NCI-H1694 (cell line): ENCODE measurements at regions not wholly inside any gene's neighbourhood (a gene's known extent, or its start where the extent isn't known, plus 50 kb on each side); places are given as distances from the start of the nearest gene placed in this dataset.
"Not testable (repeated sequence)": the region's sequence is repeated elsewhere in the genome, so short reads cannot be mapped to it uniquely, and the experiment has no call there.

Experiments
- DNase-seq: peaks from one replicate; lab custom pipeline; 2025; lab: John Stamatoyannopoulos, UW

DNA sequence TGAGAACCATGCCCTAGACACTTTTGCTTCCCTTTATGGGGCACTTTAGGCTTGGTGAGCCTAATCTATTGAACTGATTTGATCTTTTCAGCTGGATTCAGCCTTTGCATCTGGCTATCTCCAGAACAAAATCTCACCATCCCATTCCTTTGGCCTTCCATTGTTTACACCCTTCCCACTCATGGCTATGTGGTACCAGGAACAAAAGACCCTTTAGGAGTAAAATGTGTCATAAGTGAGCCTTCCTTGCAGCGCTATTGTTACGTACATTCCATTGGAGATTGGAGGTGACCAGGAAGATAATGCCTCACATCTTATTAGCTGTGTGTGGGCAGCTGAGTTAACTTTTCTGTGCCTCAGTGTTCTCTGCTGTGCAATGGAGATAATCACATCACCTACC, 188.4 kb downstream of the SATB1 start:
- DNase-seq: no peak

DNA sequence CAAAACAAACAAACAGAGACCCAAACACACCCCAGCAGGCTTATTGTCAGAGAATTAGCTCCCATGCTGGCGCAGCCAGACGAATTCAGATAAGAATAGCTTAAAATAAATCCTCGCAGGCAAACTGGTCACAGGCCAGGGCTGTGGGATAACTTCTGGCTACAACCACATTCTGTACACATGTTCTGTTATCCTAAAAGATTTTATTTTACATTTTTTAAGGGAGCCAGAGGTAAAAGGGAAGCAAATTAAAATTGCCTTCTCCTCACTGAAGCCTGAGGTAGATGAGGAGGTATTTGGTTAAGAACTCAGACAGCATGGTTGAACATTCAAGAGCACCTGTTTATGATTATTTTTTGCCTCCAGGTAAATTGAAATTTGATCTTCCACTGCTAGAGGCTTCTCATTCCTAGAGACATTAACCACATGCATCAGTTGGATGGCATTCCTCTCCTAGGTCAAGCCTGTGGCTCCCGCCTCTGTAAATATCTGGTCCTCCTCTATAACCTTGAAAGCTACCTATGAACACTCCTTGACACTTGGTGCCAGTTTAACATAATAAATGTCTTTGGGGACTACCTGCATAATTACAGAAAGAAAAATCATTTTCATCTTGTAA, 190.3 kb downstream of the SATB1 start:
- DNase-seq: no peak

DNA sequence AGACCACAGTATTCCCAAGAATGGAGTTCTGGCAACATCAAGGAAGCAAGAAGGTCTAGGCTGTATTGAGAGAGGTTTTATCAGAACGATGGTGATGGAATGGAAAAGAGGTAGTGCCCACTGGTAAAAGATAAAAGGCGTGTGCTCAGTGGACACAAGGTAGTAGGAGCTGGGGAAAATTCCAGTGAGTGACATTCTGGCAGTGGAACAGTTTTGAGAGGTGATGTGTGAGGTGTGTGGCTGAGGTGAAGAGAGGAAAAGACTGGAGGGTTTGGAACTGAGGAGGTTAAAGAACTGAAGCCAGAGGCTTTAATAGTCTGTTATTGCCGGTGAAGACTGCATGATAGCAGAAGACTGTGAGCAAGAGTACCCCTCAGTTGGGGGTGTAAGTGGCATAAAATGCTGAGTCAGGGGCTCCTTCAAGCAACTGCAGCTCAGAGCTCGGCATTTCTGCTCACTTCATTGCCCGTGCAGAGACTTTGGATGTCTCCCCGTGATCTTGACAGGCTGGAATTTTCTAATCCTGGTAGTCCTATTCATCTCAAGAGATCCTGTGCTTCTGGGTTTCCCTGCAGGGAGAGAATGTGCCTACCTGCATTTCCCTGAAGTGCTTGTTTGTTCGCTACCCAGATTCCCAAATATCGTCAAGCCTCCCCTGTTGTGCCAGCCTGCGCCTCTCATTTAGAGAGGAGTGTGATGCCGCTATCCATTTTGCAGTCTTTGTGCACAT, 191.0 kb downstream of the SATB1 start:
- no peak for DNase-seq

DNA sequence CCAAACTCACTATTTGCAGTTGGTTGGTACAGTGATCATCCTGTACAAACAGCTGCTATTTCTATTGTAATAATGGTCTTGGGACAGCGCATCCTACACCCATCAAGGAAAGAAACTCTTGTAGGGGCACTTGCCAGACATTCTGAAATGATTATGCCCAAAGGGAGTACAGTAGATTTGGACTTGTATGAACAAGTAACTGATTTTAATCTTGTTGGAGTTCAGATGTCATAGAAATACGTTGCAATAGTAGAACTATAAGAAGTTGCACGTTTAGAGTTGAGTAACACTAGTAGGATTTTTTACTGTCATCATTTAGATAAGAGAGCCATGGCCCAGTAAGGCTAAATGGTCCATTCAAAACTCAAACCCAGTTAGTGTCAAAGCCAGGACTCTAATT, 192.8 kb downstream of the SATB1 start:
- DNase-seq: no peak

DNA sequence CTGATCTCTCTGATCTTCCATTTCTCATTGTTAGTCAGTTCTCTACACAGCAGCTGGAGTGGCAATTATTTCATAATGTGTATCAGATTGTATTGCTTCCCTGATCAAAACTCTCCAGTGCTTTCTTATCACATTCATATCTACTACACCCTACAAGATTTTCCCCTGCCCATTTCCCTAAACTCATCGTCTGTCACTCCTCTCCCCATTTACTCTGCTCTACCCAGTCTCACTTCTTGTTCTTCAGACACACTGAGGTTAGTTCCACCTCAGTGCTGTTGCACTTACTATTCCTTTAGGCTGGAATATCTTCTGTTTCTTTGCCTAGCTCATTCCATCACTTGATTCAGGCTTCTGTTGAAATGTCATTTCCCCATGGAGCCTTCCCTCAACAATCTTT, 197.1 kb downstream of the SATB1 start:
- DNase-seq: no peak

DNA sequence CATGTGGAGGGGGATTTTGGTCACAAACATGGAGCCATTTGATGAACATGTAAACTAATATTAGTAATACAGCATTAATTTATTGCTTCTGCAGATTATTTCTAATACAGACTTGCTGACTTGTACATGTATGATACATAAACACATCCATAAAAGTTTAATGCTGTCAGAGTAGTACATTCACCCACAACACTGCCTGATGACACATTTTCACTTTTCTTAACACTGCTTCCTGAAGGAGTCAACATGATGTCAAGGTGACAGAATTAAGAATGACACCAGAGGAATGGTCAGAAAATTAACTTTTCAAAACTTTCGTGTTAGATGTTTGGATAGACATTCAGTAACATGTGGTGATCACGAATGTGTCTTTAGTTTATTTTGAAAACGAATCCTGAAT, 199.4 kb downstream of the SATB1 start:
- no peak for DNase-seq

DNA sequence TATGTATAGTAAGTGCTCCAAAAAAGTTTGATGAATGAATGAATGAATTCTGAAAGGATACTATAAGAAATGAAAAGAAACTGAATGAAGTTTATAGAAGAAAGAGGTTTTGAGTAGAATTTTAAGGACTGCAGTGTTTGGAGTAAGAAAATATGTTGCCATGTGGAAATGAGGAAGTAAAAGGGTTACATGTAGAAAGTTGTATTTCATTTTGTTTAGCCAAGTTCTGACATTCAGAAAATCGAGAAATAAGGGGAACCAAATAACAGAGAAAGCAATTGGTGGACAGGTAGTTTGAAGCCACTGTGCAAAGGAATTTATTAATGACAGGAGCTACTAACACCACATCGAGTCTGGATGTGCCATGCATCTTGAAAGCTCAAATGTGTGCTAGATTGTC, 200.7 kb downstream of the SATB1 start:
- no peak for DNase-seq

DNA sequence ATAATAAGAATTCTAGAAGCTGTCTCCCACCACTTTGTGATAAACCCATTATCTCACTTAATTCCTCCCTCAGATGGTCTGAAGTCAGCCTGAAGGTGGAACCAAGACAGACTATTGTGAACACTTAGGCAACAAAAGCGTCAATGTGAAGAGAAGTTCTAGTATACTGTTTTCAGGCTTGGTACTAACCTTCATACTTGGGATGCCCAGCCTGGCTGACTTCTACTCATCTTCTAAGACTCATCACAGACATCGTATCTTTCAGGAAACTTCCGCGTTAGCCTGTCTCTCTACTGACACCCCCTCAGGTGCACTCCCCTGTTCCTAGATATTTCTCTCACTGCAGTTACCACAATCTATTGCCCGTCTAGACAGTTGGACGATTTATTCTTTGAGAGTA, 201.2 kb downstream of the SATB1 start:
- no peak for DNase-seq

DNA sequence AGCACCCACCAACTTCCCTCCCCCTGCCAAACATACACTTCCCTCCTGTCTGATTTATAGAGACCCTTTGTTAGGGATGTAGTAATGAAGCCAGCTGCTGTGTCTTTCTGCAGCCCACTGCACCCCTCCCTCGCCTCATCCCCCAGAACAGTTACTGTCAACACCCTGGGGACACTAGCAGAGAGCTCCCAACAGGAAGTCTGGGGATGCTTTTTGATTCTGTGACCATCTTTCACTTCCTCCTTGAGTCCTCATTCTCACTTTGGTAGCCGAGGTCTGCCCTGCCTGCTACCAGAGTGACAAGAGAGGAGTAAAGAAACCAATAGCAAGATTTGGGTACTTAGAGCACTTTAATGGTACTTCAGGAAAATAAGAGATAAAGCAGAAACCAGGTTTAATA, 201.6 kb downstream of the SATB1 start:
- DNase-seq: no peak

DNA sequence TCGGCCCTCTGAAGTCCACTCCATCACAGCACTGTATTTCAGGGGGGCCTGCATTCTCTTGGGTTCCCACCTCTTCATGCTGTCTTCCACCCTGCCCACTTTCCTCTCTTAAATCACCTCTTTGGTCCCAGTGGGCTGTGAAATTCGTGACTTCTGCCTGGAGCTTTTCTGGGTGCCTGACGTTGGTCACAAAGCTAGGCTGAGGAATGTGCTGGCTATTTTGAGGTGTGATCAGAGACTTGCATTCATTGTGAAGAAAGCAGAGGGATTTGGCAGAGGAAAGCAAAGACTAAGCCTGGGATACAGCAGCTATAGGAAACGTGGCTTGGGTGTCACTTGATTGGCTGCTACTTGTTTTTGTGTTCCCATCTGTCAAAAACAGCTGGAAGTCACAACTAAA, 202.5 kb downstream of the SATB1 start:
- no peak for DNase-seq

DNA sequence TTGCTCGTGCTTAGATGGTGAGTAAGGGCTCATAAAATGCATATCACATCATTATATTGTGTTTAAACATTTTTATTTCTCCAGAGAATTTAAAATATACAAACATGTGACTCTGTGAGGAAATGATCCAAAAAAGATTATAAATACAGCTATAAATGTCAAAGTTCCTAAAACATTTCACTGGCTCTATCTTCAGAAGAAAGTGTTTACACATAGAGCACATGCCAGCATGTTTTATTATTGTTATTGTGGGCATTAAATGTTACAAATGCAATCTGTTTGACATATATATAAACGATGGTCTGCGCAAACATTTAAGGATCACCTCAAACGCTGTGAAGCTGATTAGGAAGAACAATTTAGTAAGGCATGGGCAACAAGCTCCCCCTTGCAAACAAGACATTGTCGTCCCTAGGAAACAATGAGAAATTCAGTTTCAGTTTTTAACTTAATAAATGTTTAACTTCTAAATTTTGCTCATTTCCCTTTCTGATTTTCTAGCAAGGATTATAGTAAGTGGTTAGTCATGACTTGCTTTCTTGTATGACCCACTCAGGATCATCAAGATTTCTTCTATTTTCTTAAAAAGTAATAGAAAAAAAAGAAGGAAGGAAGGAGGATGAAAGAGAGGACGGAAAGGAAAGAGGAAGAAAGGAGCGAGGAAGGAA, 207.5 kb downstream of the SATB1 start:
- DNase-seq: no peak

DNA sequence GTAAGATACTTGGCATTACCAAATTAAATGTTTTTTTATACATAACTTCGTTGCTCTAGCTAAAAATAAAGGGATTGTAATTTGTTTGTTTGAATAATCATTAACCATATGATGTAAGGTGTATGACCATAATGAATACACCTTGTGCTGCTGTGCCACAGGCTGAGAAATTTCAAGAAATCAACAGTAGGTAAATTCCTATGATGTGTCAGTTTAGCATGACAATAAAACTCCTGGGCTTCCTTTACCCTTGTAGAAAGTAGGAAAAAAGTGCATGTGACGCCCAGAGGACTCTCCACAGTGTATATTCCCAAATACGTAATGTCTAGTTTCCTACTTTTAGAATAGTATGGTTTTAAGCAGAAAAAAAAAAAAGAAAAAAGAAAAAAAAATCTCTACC, 208.1 kb downstream of the SATB1 start:
- no peak for DNase-seq

DNA sequence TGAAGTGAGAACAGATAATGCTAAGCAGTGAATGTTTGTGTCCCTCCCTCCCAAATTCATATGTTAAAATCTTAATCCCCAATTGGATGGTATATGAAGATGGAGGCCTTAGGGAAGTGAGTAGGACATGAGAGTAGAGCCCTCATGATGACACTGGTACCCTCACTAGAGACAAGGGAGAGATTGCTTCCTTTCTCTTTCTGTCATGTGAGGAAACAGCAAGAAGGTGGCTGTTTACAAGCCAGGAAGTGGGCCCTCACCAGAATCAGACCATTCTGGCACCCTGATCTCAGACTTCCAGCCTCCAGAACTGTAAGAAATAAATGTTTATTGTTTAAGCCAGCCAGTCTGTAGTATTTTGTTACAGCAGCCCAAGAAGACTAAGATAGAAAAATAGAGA, 209.5 kb downstream of the SATB1 start:
- no peak for DNase-seq

DNA sequence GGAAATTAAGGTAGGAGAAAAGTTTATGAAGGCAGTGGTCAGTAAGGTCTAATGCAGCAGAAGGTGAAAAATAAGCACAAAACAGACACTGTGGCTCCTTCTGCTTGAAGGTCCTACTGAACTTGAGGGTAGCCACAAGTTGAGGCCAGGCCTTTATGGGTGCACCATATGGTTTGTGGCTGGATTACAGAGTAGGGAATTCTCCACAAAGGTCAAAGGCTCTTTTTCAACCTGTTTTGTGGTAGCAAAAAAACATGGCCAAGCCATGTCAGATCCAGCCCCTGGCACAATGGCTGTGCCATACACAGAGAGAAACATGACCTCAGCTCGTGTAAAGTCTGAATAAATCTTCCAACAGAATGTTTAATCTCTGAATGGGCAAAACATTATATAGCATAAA, 214.0 kb downstream of the SATB1 start:
- no peak for DNase-seq

DNA sequence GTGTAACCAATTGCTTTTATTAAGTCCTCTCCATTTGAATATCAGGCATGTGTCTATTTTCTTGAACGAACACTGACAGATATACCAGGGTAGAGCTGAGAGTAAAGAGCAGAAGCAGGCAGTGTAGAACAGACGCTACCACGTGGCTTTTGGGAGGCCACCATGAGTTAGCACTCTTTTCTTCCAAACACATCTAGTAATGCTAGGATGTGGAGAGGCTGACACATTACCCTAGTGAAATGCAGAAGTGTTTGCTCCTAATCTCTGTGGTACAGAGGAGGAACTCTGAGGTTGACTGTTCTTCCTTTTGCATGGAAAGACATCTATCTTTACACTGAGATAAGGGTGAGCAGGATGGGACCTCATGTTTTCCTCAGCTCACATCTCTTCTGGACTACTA, 216.3 kb downstream of the SATB1 start:
- no peak for DNase-seq

DNA sequence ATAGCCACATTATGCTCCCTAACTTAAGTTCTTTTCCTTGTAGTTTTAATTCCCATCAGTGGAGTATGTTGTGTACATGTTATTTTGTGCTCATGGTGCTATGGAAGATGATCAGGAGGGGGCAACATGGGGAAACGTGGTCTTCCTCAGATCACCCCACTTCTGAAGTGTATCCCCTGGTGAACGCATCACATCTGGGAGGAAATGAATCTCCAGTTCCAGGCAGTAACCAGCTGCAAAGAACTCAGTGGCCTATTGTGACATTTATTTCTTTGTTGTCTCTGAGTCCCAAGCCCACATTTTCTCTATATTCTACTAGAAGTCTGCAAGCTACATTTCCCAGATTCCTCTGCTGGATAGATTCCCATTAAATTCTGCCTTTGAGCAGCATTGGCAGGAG, 217.0 kb downstream of the SATB1 start:
- no peak for DNase-seq

DNA sequence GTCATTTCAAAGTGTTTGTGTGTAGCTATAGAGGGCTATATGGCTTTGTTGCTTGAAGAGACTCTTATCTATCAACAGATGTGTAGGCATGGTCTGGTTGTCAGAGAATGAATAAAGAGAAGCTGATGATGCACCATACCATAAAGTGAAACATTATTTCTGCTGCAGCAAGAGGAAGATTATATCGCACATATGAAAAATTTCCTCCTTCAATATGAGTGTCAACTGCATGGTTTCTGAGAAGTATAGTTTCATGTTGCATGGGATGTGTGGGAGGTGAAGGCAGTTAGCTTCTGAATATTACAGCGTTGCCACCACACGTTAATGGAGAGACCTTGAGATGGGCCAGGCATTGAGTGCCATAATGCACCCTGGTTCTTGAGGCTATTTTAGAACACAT, 217.9 kb downstream of the SATB1 start:
- no peak for DNase-seq

DNA sequence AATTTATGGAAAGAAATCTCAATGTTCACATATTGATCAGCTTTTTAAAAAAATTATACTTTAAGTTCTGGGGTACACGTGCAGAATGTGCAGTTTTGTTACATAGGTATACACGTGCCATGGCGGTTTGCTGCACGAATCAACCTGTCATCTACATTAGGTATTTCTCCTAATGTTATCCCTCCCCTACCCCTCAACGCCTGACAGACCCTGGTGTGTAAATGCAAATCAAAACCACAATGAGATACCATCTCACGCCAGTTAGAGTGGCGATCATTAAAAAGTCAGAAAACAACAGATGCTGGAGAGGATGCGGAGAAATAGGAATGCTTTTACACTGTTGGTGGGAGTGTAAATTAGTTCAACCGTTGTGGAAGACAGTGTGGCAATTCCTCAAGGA, 219.4 kb downstream of the SATB1 start:
- DNase-seq: not testable (repeated sequence)

DNA sequence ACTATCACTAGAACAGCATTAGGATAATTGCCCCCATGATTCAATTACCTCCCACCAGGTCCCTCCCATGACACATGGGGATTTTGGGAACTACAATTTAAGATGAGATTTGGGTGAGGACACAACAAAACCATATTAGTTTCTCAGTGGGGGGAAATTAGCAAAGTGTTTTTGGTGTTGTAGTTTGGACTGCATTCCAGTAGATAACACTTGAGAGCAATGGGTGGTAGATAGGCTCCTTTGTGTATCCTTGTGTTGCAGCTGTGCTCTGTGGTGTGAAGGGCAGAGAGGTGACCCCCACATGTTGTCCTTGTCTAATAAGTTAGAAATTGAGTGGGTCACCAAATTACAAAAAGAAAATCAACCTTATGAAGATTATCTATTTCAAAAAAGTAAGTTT, 223.8 kb downstream of the SATB1 start:
- no peak for DNase-seq

DNA sequence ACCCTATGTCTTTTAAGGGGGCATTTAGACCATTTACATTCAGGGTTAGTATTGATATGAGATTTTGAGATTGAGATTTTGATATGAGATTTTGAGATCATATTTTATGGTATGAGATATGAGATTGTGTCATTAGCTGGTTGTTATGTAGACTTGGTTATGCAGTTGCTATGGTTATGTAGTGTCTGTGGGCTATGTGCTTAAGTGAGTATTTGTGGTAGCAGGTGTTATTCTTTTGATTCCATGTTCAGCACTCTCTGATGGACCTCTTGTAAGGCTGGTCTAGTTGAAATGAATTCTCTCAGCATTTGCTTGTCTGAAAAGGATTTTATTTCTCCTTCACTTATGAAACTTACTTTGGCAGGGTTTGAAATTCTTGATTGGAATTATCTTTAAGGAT, 225.4 kb downstream of the SATB1 start:
- DNase-seq: no peak

DNA sequence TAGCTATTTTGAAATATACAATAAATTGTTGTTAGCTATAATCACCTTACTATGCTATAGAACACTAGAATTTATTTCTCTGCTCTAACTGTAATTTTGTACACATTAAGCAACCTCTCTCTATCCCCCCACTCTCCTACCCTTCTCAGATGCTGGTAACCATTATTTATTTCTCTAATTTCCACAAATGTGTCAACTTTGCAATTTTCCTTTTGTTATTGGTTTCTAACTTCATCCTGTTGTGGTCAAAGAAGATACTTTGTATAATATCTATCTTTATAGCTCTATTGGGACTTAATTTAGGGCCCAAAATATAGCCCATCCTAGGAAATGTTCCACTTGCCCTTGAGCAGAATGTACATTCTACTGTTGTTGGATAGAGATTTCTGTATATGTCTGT, 229.3 kb downstream of the SATB1 start:
- no peak for DNase-seq

DNA sequence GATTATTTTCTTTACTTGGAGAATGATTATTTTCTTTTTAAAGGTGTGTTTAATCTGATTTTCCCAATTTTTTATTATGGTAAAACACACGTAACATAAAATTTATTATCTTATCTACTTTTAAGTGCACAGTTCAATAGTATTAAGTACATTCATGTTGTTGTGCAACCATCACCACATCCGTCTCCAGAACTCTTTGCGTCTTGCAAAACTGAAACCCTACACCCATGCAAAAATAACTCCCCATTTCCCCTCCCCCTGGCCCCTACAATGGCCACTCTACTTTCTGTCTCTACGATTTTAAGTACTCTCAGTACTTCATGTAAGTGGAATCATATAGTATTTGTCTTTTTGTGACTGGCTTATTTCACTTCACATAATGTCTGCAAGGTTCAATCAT, 230.7 kb downstream of the SATB1 start:
- no peak for DNase-seq

DNA sequence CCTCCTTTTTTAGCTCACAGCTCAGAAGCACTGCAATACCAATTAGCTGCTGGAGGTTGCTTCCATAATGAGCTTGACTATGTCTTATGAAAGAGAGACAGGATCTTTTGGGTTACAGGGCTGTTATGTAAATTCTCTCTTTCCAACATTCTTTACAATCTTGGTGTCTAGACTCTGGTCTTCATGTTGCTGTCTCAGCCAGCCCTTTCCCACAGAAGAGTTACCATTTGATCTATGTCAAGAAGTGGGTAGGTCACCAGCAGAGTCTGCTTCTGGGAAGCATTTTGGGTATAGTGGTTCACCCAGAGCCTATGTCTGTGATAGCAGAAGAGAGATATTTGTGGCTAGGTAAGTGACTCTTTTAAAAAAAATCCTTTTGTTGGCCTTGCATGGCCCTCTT, 234.5 kb downstream of the SATB1 start:
- no peak for DNase-seq
